H1 (cell line): ENCODE measurements at regions not wholly inside any gene's neighbourhood (a gene's known extent, or its start where the extent isn't known, plus 50 kb on each side); places are given as distances from the start of the nearest gene placed in this dataset.

Experiments used
- CTCF ChIA-PET: fragments of 300-600 bp; sonication (Branson Sonifier 250); formaldehyde crosslinking; loops from one replicate; lab custom pipeline; 2021; ENCODE audit not compliant: partially characterized antibody; lab: Charles Lee
- POLR2A ChIA-PET: fragments of 300-600 bp; sonication (Branson Sonifier 250); formaldehyde crosslinking; loops from one replicate; lab custom pipeline; 2021; ENCODE audit warnings: inconsistent platforms; ENCODE audit not compliant: partially characterized antibody; lab: Charles Lee
- DNase-seq, 2 experiments: peaks; one replicate each; pipeline versions ENCODE4 v3.0.0 to v3.0.0-alpha.2; 2010 to 2022; ENCODE audit warnings: low spot score in 2 of 2, low read depth in 1 of 2, mixed read lengths in 1 of 2
- FAIRE-seq: peaks from 2 replicates; lab custom pipeline; 2011; peaks lifted over from hg19 to GRCh38; lab: Jason Lieb, UNC
- H2AFZ ChIP-seq: 2 replicates; pipeline ENCODE4 v1.8.1; 2012; ENCODE audit warnings: low read length, inconsistent platforms
- H2AK5ac ChIP-seq: 2 replicates; pipeline ENCODE4 v1.6.1; 2013; ENCODE audit warnings: low read depth, low read length
- H2BK120ac ChIP-seq: replicated peaks from 2 replicates; pipeline ENCODE3; 2013; ENCODE audit warnings: low read depth, low read length, inconsistent platforms
- H2BK12ac ChIP-seq: 2 replicates; pipeline ENCODE4 v1.6.1; 2013; ENCODE audit warnings: low read depth, low read length
- H2BK15ac ChIP-seq: 2 replicates; pipeline ENCODE4 v1.6.1; 2013; ENCODE audit warnings: low read length
- H2BK20ac ChIP-seq: 2 replicates; pipeline ENCODE4 v1.6.1; 2013; ENCODE audit warnings: low read length
- H2BK5ac ChIP-seq: 2 replicates; pipeline ENCODE4 v1.6.1; 2013; ENCODE audit warnings: low read depth, low read length
- H3K14ac ChIP-seq: 2 replicates; pipeline ENCODE4 v1.6.1; 2013; ENCODE audit warnings: inconsistent platforms; ENCODE audit not compliant: insufficient read length
- H3K18ac ChIP-seq: 2 replicates; pipeline ENCODE4 v1.6.1; 2013; ENCODE audit warnings: low read length; ENCODE audit errors: extremely low read depth
- H3K23ac ChIP-seq: 2 replicates; pipeline ENCODE4 v1.6.1; 2013; ENCODE audit warnings: inconsistent platforms; ENCODE audit not compliant: insufficient read length
- H3K23me2 ChIP-seq: 2 replicates; pipeline ENCODE4 v1.6.1; 2013; ENCODE audit warnings: low read depth, low read length
- H3K27ac ChIP-seq: 2 replicates; pipeline ENCODE4 v1.6.1; 2011; ENCODE audit warnings: low read depth, low read length, inconsistent platforms
- H3K27me3 ChIP-seq, 4 experiments: replicated peaks in 1 of 4; 1 replicate in 1 of 4; 2 replicates in 3 of 4; pipeline versions ENCODE4 v1.6.1 to v1.8.1; 2011 to 2013; ENCODE audit warnings: low read length in 3 of 4, mild to moderate bottlenecking in 3 of 4, inconsistent platforms in 2 of 4, mixed read lengths in 2 of 4, moderate library complexity in 1 of 4; ENCODE audit not compliant: control insufficient read depth in 3 of 4, insufficient read depth in 3 of 4; ENCODE audit errors: extremely low read depth in 1 of 4
- H3K36me3 ChIP-seq, 4 experiments: 2 replicates each; pipeline versions ENCODE4 v1.6.1 to v1.8.1; 2011 to 2013; ENCODE audit warnings: mild to moderate bottlenecking in 4 of 4, low read length in 3 of 4, moderate library complexity in 2 of 4, control low read depth in 1 of 4, inconsistent platforms in 1 of 4; ENCODE audit not compliant: insufficient read depth in 4 of 4, control insufficient read depth in 2 of 4
- H3K4ac ChIP-seq: replicated peaks from 2 replicates; pipeline ENCODE3; 2013; ENCODE audit warnings: low read length, low read depth, mixed read lengths, inconsistent platforms; ENCODE audit not compliant: insufficient read length
- H3K4me1 ChIP-seq, 4 experiments: replicated peaks in 1 of 4; 1 replicate in 1 of 4; 2 replicates in 3 of 4; pipeline versions ENCODE4 v1.6.1 to v1.8.1; 2011 to 2013; ENCODE audit warnings: low read length in 3 of 4, inconsistent platforms in 2 of 4, mixed read lengths in 1 of 4; ENCODE audit not compliant: insufficient read depth in 4 of 4, control insufficient read depth in 3 of 4
- H3K4me2 ChIP-seq, 2 experiments: 2 replicates each; pipeline versions ENCODE4 v1.6.1 to v1.8.1; 2011 to 2013; ENCODE audit warnings: low read depth in 2 of 2, low read length in 2 of 2, control low read depth in 1 of 2, inconsistent platforms in 1 of 2, mild to moderate bottlenecking in 1 of 2; ENCODE audit not compliant: insufficient read depth in 1 of 2
- H3K4me3 ChIP-seq, 4 experiments: fragments of 200-600, 300-600 bp in 1 of 4; sonication (generic), shearing (Covaris generic), sonication (Bioruptor Twin) in 1 of 4; 2 replicates each; pipeline versions ENCODE4 v1.5.1 to v1.8.1; 2011 to 2016; ENCODE audit warnings: low read length in 4 of 4, low read depth in 3 of 4, control low read depth in 2 of 4, inconsistent platforms in 2 of 4, mild to moderate bottlenecking in 2 of 4, mixed read lengths in 1 of 4, moderate library complexity in 1 of 4; ENCODE audit not compliant: insufficient read depth in 2 of 4; ENCODE audit errors: extremely low read depth in 1 of 4
- H3K56ac ChIP-seq: replicated peaks from 2 replicates; pipeline ENCODE3; 2013; ENCODE audit warnings: low read depth, mild to moderate bottlenecking, mixed read lengths, low read length, inconsistent platforms; ENCODE audit not compliant: insufficient read length
- H3K79me1 ChIP-seq: 2 replicates; pipeline ENCODE4 v1.6.1; 2013; ENCODE audit warnings: low read depth, low read length, control low read depth
- H3K79me2 ChIP-seq, 2 experiments: 2 replicates each; pipeline versions ENCODE4 v1.6.1 to v1.8.1; 2012 to 2013; ENCODE audit warnings: low read length in 2 of 2, mild to moderate bottlenecking in 2 of 2, inconsistent platforms in 1 of 2; ENCODE audit not compliant: insufficient read depth in 2 of 2, control insufficient read depth in 1 of 2
- H3K9ac ChIP-seq, 4 experiments: replicated peaks in 1 of 4; 1 replicate in 1 of 4; 2 replicates in 3 of 4; pipeline versions ENCODE4 v1.6.1 to v1.8.1; 2011 to 2013; ENCODE audit warnings: low read depth in 3 of 4, low read length in 3 of 4, control low read depth in 2 of 4, mild to moderate bottlenecking in 2 of 4, moderate library complexity in 2 of 4, inconsistent platforms in 1 of 4; ENCODE audit errors: extremely low read depth in 1 of 4
- H3K9me3 ChIP-seq, 2 experiments: 2 replicates each; pipeline versions ENCODE4 v1.6.1 to v1.8.1; 2012 to 2013; ENCODE audit warnings: mild to moderate bottlenecking in 2 of 2, moderate library complexity in 2 of 2, control low read depth in 1 of 2, inconsistent platforms in 1 of 2, low read depth in 1 of 2, low read length in 1 of 2, mixed read lengths in 1 of 2; ENCODE audit not compliant: insufficient read depth in 2 of 2
- H4K20me1 ChIP-seq, 2 experiments: replicated peaks in 1 of 2; 2 replicates each; pipeline versions ENCODE3 to v1.8.1; 2011 to 2013; ENCODE audit warnings: inconsistent platforms in 2 of 2, low read length in 2 of 2, mild to moderate bottlenecking in 1 of 2; ENCODE audit not compliant: insufficient read depth in 2 of 2, control insufficient read depth in 1 of 2
- H4K5ac ChIP-seq: 2 replicates; pipeline ENCODE4 v1.6.1; 2013; ENCODE audit warnings: low read length, low read depth, mixed read lengths, inconsistent platforms; ENCODE audit not compliant: insufficient read length
- H4K8ac ChIP-seq: 2 replicates; pipeline ENCODE4 v1.8.0; 2013; ENCODE audit warnings: mild to moderate bottlenecking, moderate library complexity, low read length, inconsistent platforms; ENCODE audit not compliant: insufficient read depth; ENCODE audit errors: extremely low read depth
- H4K91ac ChIP-seq: replicated peaks from 2 replicates; pipeline ENCODE3; 2013; ENCODE audit warnings: low read length, mixed read lengths, inconsistent platforms; ENCODE audit not compliant: insufficient read length
- CBX8 ChIP-seq: fragments of 300-800, 300-1000 bp; sonication (generic); IDR thresholded peaks from 2 replicates; pipeline ENCODE4 v1.7.1; 2016; ENCODE audit warnings: low read depth, low read length, borderline replicate concordance
- CTCF ChIP-seq, 3 experiments: IDR thresholded peaks; 1 replicate in 2 of 3; 2 replicates in 1 of 3; pipeline versions ENCODE4 v1.5.1 to v1.6.1; 2011; ENCODE audit warnings: low read length in 3 of 3, mild to moderate bottlenecking in 3 of 3, inconsistent platforms in 2 of 3, low read depth in 1 of 3, moderate library complexity in 1 of 3; ENCODE audit not compliant: insufficient read depth in 1 of 3; ENCODE audit errors: control extremely low read depth in 1 of 3
- GTF2F1 ChIP-seq: IDR thresholded peaks from 2 replicates; pipeline ENCODE4 v1.6.1; 2012; ENCODE audit warnings: low read depth, low read length, improper control_type of control experiment, borderline replicate concordance
- HDAC6 ChIP-seq: IDR thresholded peaks from one replicate; pipeline ENCODE4 v1.7.1; 2012; ENCODE audit warnings: low read depth, mild to moderate bottlenecking, inconsistent platforms, low read length, moderate library complexity
- KDM4A ChIP-seq: IDR thresholded peaks from one replicate; pipeline ENCODE4 v1.7.1; 2012; ENCODE audit warnings: low read depth, mild to moderate bottlenecking, moderate library complexity, low read length, inconsistent platforms; ENCODE audit not compliant: severe bottlenecking
- PHF8 ChIP-seq: fragments of 200-600 bp; sonication (generic); conservative IDR thresholded peaks from 2 replicates; pipeline ENCODE4 v1.7.1; 2012; ENCODE audit warnings: low read depth, mild to moderate bottlenecking, inconsistent platforms, low read length, moderate library complexity
- POLR2A ChIP-seq, 2 experiments: IDR thresholded peaks; 1 replicate in 1 of 2; 2 replicates in 1 of 2; pipeline ENCODE4 v1.6.1; 2011; ENCODE audit warnings: low read depth in 2 of 2, low read length in 2 of 2, mild to moderate bottlenecking in 2 of 2; ENCODE audit errors: control extremely low read depth in 1 of 2
- RAD21 ChIP-seq, 2 experiments: IDR thresholded peaks in 1 of 2; conservative IDR thresholded peaks in 1 of 2; 2 replicates each; pipeline ENCODE4 v1.6.1; 2011; ENCODE audit warnings: low read depth in 2 of 2, low read length in 2 of 2, improper control_type of control experiment in 1 of 2, inconsistent platforms in 1 of 2, mild to moderate bottlenecking in 1 of 2, moderate library complexity in 1 of 2
- SP2 ChIP-seq: IDR thresholded peaks from 2 replicates; pipeline ENCODE4 v1.6.1; 2012; ENCODE audit warnings: mild to moderate bottlenecking, low read length, inconsistent platforms
- TAF7 ChIP-seq: optimal IDR thresholded peaks from 2 replicates; pipeline ENCODE3; 2011; ENCODE audit warnings: low read depth, mild to moderate bottlenecking, inconsistent platforms, low read length, moderate library complexity, borderline replicate concordance
- WGBS, 2 experiments: shearing (Covaris generic) in 1 of 2; methylation state at CpG; one replicate each; pipeline versions ENCODE4 v1.1.6 to v1.1.7; 2013 to 2015; ENCODE audit warnings: low lambda C conversion rate in 2 of 2, mixed read lengths in 2 of 2, inconsistent platforms in 1 of 2, low coverage in 1 of 2, missing lambda C conversion rate in 1 of 2; ENCODE audit not compliant: insufficient replicate concordance in 2 of 2, insufficient coverage in 1 of 2, insufficient read length in 1 of 2; ENCODE audit errors: extremely low coverage in 1 of 2, missing lambda C conversion rate in 1 of 2; 5-methylcytosine and 5-hydroxymethylcytosine counted together

GRCh38 chr4:151955721-151956380, 195.0 kb upstream of the GATB start:
- Histone ChIP-seq H2AFZ (no peak overlapping the region), H3K56ac (no peak overlapping the region), H2AK5ac (no peak overlapping the region; the same call in 1 of the 2 replicates), H3K79me2 (no peaks in the 10 kb centered on the region), H3K9me3 (no peaks in the 10 kb centered on the region), H3K4me3 (no peak overlapping the region), H4K8ac (no peak overlapping the region), H4K20me1 (no peaks in the 10 kb centered on the region), H3K9ac (no peak overlapping the region), H3K18ac (no peak overlapping the region), H4K91ac (no peak overlapping the region), H3K4ac (no peak overlapping the region), H3K4me1 (peaks cover 0 to 6% (median 3%) of the 10 kb centered on the region in 4 experiments; a peak in 3 of 7 replicates), H3K27me3 (no peaks in the 10 kb centered on the region), H3K23ac (no peak overlapping the region), H3K36me3 (no peaks in the 10 kb centered on the region), H3K14ac (no peak overlapping the region), H3K4me2 (no peak overlapping the region), H2BK20ac (no peak overlapping the region), H2BK120ac (no peak overlapping the region), H2BK15ac (no peak overlapping the region), H3K27ac (no peak overlapping the region), H2BK12ac (peak overlapping the region; percentile 55), H2BK5ac (no peak overlapping the region), H3K23me2 (no peaks in the 10 kb centered on the region), H3K79me1 (no peaks in the 10 kb centered on the region), H4K5ac (no peak overlapping the region)
- DNase-seq: no peak
- POLR2A ChIA-PET: interaction anchor here (0.6 to 1.3 kb wide), 3 partner anchors 24 to 195 kb away, joined by 3 read pairs; partner anchors contain the start of gene GATB
- no peak for FAIRE-seq
- CTCF ChIA-PET: interaction anchor here (0.6 to 1.6 kb wide), 6 partner anchors 71 to 202 kb away, joined by 3 to 6 read pairs (median 3); no protein-coding TSS in a partner anchor
- 98% methylated on average over 5 of the region's 5 CpGs; no CpG with 5 or more reads in 1 of the 2 experiments for WGBS, 2 experiments
- TF ChIP-seq PHF8: no peak
- TF ChIP-seq CBX8: no peak
- TF ChIP-seq CTCF (IDR thresholded peaks at IDR 0.05; ENCODE audit: control extremely low read depth in 1 of 3, insufficient read depth in 1 of 3, low read depth in 1 of 3, low read length in 3 of 3): no peak
- TF ChIP-seq RAD21 (IDR thresholded peaks at IDR 0.05 in 1 of 2, conservative IDR thresholded peaks at IDR 0.05 in 1 of 2; ENCODE audit: low read depth in 2 of 2, low read length in 2 of 2): no peak
- no peak for TF ChIP-seq KDM4A
- TF ChIP-seq GTF2F1: no peak
- no peak for TF ChIP-seq HDAC6
- TF ChIP-seq TAF7: no peak
- no peak for TF ChIP-seq POLR2A (IDR thresholded peaks at IDR 0.05; ENCODE audit: control extremely low read depth in 1 of 2, low read depth in 2 of 2, low read length in 2 of 2)
- TF ChIP-seq SP2: no peak
